ENCODE measurements at regions not wholly inside any gene's neighbourhood (a gene's known extent, or its start where the extent isn't known, plus 50 kb on each side); places are given as distances from the start of the nearest gene placed in this dataset.

DNA sequence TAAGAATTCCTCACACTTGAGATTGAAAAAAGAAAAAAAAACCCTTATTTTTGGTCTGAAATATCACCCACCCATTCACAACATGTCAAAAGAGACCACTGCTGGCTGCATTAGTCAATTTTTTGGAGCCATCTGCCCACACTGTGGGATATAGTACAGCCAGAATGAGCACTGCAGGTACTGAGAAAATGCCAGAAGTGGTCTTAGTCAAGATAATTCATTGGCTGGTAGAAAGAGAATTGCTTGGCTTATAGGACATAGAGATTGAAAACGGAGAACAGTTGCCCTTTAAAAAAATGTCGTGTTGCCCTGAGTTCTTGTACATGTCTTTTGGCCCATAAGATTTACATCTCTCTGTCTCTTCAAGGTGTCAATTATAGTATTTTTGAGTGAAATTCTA lies 1899.5 kb downstream of the OLFM4 start:
- Histone ChIP-seq H3K27me3 (ENCODE audit: control insufficient read depth, insufficient read depth, low read length) (no peaks in the 10 kb centered on the region), H3K9ac (ENCODE audit: insufficient read depth, low read length) (no peak overlapping the region), H3K9me3 (ENCODE audit: control insufficient read depth, insufficient read depth, low read depth, low read length) (no peaks in the 10 kb centered on the region), H3K4me2 (ENCODE audit: extremely low read depth, insufficient read depth, low read length) (no peak overlapping the region), H4K20me1 (ENCODE audit: control insufficient read depth, extremely low read depth, insufficient read depth, low read length) (no peaks in the 10 kb centered on the region), H3K36me3 (ENCODE audit: control insufficient read depth, insufficient read depth, low read length) (no peaks in the 10 kb centered on the region), H2AFZ (ENCODE audit: low read length) (no peak overlapping the region), H3K79me2 (ENCODE audit: control insufficient read depth, insufficient read depth, low read length) (no peaks in the 10 kb centered on the region), H3K4me3 (replicated peaks in 1 of 4; ENCODE audit: control extremely low read depth in 1 of 4, insufficient read depth in 1 of 4, low read depth in 3 of 4, low read length in 4 of 4) (no peak overlapping the region), H3K4me1 (ENCODE audit: control insufficient read depth, extremely low read depth, insufficient read depth, low read length) (no peaks in the 10 kb centered on the region), H3K27ac (ENCODE audit: insufficient read depth, low read length) (no peak overlapping the region)
- DNase-seq (ENCODE audit: low read depth in 2 of 2) = no peak
- no peak for TF ChIP-seq EZH2 (IDR thresholded peaks at IDR 0.05; ENCODE audit: low read length, missing control alignments)
- TF ChIP-seq, protein P1, sequence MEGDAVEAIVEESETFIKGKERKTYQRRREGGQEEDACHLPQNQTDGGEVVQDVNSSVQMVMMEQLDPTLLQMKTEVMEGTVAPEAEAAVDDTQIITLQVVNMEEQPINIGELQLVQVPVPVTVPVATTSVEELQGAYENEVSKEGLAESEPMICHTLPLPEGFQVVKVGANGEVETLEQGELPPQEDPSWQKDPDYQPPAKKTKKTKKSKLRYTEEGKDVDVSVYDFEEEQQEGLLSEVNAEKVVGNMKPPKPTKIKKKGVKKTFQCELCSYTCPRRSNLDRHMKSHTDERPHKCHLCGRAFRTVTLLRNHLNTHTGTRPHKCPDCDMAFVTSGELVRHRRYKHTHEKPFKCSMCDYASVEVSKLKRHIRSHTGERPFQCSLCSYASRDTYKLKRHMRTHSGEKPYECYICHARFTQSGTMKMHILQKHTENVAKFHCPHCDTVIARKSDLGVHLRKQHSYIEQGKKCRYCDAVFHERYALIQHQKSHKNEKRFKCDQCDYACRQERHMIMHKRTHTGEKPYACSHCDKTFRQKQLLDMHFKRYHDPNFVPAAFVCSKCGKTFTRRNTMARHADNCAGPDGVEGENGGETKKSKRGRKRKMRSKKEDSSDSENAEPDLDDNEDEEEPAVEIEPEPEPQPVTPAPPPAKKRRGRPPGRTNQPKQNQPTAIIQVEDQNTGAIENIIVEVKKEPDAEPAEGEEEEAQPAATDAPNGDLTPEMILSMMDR (conservative IDR thresholded peaks at IDR 0.05 in 1 of 2, IDR thresholded peaks at IDR 0.05 in 1 of 2; ENCODE audit: low read depth in 1 of 2, low read length in 2 of 2) = no peak

DNA sequence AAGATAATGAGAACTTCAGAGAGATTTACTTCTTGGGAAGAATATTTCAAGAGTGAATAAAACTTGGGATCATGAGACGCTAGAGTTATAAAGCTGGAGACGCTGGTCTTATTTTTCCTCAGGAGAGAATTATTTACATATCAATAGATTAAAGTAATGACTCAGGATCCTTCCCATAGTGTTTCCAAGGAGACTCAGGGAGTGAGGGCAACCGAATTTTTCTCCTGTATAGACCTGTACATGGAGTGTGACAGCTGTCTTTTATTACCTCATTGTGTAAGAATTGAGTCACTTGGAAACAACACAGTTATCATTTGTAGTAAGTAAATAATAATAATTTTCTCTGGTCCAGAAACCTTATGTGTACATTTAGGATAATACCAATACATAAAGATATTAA lies 1905.5 kb downstream of the OLFM4 start:
- no peak overlapping the region for H3K27ac ChIP-seq (ENCODE audit: insufficient read depth, low read length)
- no peak for DNase-seq (ENCODE audit: low read depth in 2 of 2)
- H3K4me3 ChIP-seq (replicated peaks in 1 of 4; ENCODE audit: control extremely low read depth in 1 of 4, insufficient read depth in 1 of 4, low read depth in 3 of 4, low read length in 4 of 4) = no peak overlapping the region
- H4K20me1 ChIP-seq (ENCODE audit: control insufficient read depth, extremely low read depth, insufficient read depth, low read length) = no peaks in the 10 kb centered on the region
- H2AFZ ChIP-seq (ENCODE audit: low read length) = no peak overlapping the region
- H3K9me3 ChIP-seq (ENCODE audit: control insufficient read depth, insufficient read depth, low read depth, low read length) = no peaks in the 10 kb centered on the region
- H3K4me2 ChIP-seq (ENCODE audit: extremely low read depth, insufficient read depth, low read length) = no peak overlapping the region
- H3K36me3 ChIP-seq (ENCODE audit: control insufficient read depth, insufficient read depth, low read length) = no peaks in the 10 kb centered on the region
- no peaks in the 10 kb centered on the region for H3K4me1 ChIP-seq (ENCODE audit: control insufficient read depth, extremely low read depth, insufficient read depth, low read length)
- no peaks in the 10 kb centered on the region for H3K27me3 ChIP-seq (ENCODE audit: control insufficient read depth, insufficient read depth, low read length)
- no peak overlapping the region for H3K9ac ChIP-seq (ENCODE audit: insufficient read depth, low read length)
- TF ChIP-seq, protein P1 (conservative IDR thresholded peaks at IDR 0.05 in 1 of 2, IDR thresholded peaks at IDR 0.05 in 1 of 2; ENCODE audit: low read depth in 1 of 2, low read length in 2 of 2) = no peak
- no peaks in the 10 kb centered on the region for H3K79me2 ChIP-seq (ENCODE audit: control insufficient read depth, insufficient read depth, low read length)

DNA sequence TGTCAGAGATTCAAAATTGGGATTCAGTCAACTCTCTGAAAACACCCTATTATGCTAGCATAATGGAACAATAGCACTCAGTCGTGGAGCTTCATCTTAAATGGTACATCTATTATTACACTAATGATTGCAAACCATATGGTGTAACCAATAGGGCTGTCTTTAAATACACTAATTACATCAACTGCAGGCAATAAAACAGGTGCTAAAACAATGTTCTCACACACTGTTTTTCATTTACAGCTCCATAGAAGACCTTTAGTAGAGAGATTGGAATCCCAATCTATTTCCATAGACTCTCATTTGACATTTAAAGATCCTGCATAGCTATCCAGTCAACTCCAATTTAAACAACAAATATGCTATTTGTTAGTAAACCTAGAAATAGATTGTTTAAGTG lies 1917.4 kb downstream of the OLFM4 start:
- TF ChIP-seq, protein P1 (conservative IDR thresholded peaks at IDR 0.05 in 1 of 2, IDR thresholded peaks at IDR 0.05 in 1 of 2; ENCODE audit: low read depth in 1 of 2, low read length in 2 of 2) = no peak
- no peak for TF ChIP-seq EZH2 (IDR thresholded peaks at IDR 0.05; ENCODE audit: low read length, missing control alignments)
- H3K27ac ChIP-seq (ENCODE audit: insufficient read depth, low read length) = no peak overlapping the region
- no peaks in the 10 kb centered on the region for H3K36me3 ChIP-seq (ENCODE audit: control insufficient read depth, insufficient read depth, low read length)
- no peaks in the 10 kb centered on the region for H3K9me3 ChIP-seq (ENCODE audit: control insufficient read depth, insufficient read depth, low read depth, low read length)
- H2AFZ ChIP-seq (ENCODE audit: low read length) = no peak overlapping the region
- H3K4me3 ChIP-seq (replicated peaks in 1 of 4; ENCODE audit: control extremely low read depth in 1 of 4, insufficient read depth in 1 of 4, low read depth in 3 of 4, low read length in 4 of 4) = no peak overlapping the region
- no peaks in the 10 kb centered on the region for H3K4me1 ChIP-seq (ENCODE audit: control insufficient read depth, extremely low read depth, insufficient read depth, low read length)
- H4K20me1 ChIP-seq (ENCODE audit: control insufficient read depth, extremely low read depth, insufficient read depth, low read length) = no peaks in the 10 kb centered on the region
- H3K9ac ChIP-seq (ENCODE audit: insufficient read depth, low read length) = no peak overlapping the region
- no peaks in the 10 kb centered on the region for H3K79me2 ChIP-seq (ENCODE audit: control insufficient read depth, insufficient read depth, low read length)
- H3K27me3 ChIP-seq (ENCODE audit: control insufficient read depth, insufficient read depth, low read length) = no peaks in the 10 kb centered on the region
- DNase-seq (ENCODE audit: low read depth in 2 of 2) = no peak
- H3K4me2 ChIP-seq (ENCODE audit: extremely low read depth, insufficient read depth, low read length) = no peak overlapping the region
